Activated B cell treated with CpG ODN at 0.5 μM for 24 hours (primary cell): ENCODE measurements at regions not wholly inside any gene's neighbourhood (a gene's known extent, or its start where the extent isn't known, plus 50 kb on each side); places are given as distances from the start of the nearest gene placed in this dataset.

Source experiments
- ATAC-seq: fragments of 200-7000 bp; cut with Tn5 transposase; one replicate; pipeline ENCODE4 v1.10.0; 2021; ENCODE audit warnings: low read depth, mild to moderate bottlenecking, moderate library complexity
- CTCF ChIA-PET: fragments of 350-600 bp; sonication (Branson Sonifier 250); formaldehyde crosslinking; loops from one replicate; lab custom pipeline; 2021; ENCODE audit warnings: antibody characterized with exemption; lab: Charles Lee
- POLR2A ChIA-PET: fragments of 350-600 bp; sonication (Branson Sonifier 250); formaldehyde crosslinking; loops from one replicate; lab custom pipeline; 2021; ENCODE audit warnings: antibody characterized with exemption; lab: Charles Lee
- DNase-seq: peaks from one replicate; pipeline ENCODE4 v3.0.0; 2022
- H3K27ac Mint-ChIP-seq: one replicate; pipeline ENCODE4 v1.8.0; 2020; ENCODE audit warnings: mixed read lengths
- H3K27me3 Mint-ChIP-seq: one replicate; pipeline ENCODE4 v1.8.0; 2021; ENCODE audit warnings: mixed read lengths
- H3K36me3 Mint-ChIP-seq: one replicate; pipeline ENCODE4 v1.8.0; 2021; ENCODE audit warnings: low read depth, mixed read lengths
- H3K4me1 Mint-ChIP-seq: one replicate; pipeline ENCODE4 v1.8.0; 2021; ENCODE audit warnings: mixed read lengths
- H3K4me3 Mint-ChIP-seq: one replicate; pipeline ENCODE4 v1.8.0; 2020; ENCODE audit warnings: mild to moderate bottlenecking, mixed read lengths
- H3K9me3 Mint-ChIP-seq: one replicate; pipeline ENCODE4 v1.8.0; 2020; ENCODE audit warnings: mixed read lengths
- intact Hi-C: fragments of 100-400 bp; cut with micrococcal nuclease; formaldehyde crosslinking; loops from one replicate; pipeline ENCODE4 v1.15.1; 2024
- TF ChIP-seq, protein P1 (sequence below): fragments of 200-600 bp; IDR thresholded peaks from one replicate; pipeline ENCODE4 v1.8.0; 2022; ENCODE audit warnings: antibody characterized with exemption, mild to moderate bottlenecking

DNA sequence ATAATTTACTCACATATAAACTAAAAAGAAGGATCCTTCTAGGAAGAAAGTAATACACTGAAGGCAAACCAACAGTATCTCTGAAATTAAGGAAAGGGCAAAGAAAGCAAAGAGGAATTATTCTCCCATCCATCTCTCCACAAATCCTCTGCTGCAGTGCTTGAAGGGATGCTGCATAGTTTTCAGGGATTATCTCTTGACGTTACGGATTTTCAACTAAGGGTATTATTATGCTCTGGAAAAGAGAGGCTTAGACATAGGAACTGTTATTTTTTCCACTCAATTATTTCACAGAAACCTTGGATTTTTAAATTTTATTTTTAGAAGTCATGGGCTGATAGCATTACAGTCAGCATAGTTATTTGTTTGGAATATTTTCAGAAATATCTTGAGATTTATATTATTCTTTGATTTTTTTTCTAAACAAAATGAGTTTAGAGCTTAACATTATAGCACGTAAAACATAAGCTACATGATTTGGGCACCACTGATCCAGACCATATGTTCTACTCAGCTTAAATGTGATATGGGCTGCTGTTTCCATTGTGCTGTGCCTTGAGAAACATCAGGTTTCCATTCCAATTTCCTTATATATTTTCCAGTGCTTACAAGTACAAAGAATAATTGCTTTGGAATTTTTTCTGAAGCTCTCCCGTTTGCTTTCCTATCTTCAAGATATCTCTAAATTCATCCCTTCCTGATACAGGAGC is 57.9 kb upstream of the DCN start:
- no peaks in the 10 kb centered on the region for H3K27me3 Mint-ChIP-seq
- no peak overlapping the region for H3K27ac Mint-ChIP-seq
- ATAC-seq = no peak
- peaks cover 2% of the 10 kb centered on the region for H3K9me3 Mint-ChIP-seq
- no peak overlapping the region for H3K4me3 Mint-ChIP-seq
- no peaks in the 10 kb centered on the region for H3K4me1 Mint-ChIP-seq
- no peaks in the 10 kb centered on the region for H3K36me3 Mint-ChIP-seq
- TF ChIP-seq, protein P1, sequence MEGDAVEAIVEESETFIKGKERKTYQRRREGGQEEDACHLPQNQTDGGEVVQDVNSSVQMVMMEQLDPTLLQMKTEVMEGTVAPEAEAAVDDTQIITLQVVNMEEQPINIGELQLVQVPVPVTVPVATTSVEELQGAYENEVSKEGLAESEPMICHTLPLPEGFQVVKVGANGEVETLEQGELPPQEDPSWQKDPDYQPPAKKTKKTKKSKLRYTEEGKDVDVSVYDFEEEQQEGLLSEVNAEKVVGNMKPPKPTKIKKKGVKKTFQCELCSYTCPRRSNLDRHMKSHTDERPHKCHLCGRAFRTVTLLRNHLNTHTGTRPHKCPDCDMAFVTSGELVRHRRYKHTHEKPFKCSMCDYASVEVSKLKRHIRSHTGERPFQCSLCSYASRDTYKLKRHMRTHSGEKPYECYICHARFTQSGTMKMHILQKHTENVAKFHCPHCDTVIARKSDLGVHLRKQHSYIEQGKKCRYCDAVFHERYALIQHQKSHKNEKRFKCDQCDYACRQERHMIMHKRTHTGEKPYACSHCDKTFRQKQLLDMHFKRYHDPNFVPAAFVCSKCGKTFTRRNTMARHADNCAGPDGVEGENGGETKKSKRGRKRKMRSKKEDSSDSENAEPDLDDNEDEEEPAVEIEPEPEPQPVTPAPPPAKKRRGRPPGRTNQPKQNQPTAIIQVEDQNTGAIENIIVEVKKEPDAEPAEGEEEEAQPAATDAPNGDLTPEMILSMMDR = no peak
- POLR2A ChIA-PET = no interaction called here
- intact Hi-C loops = no loop called here
- CTCF ChIA-PET = no interaction called here
- DNase-seq = no peak

DNA sequence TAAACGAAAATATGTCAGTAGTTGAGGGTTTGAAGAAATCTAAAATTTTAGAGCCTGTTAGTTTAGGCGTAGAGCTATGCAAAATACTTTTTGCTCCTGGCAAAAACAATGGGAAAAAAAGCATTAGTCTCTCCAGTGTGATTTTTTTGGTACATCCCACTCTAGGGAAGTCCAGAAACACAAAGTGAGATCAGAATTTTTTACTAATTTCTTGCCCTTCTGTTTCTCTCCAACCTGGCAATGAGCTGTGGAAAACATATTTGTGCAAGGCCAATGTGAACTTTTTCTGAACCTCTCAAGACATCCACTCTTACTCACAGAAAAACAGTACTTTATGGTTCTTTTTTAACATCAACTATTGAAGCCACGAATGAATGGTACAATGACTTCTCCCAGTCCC is 56.9 kb upstream of the DCN start:
- DNase-seq = no peak
- ChIA-PET CTCF (no interaction called here), POLR2A (no interaction called here)
- intact Hi-C loops = no loop called here
- TF ChIP-seq, protein P1 = no peak
- no peak for ATAC-seq
- H3K36me3 Mint-ChIP-seq = no peaks in the 10 kb centered on the region
- H3K9me3 Mint-ChIP-seq = peaks cover 2% of the 10 kb centered on the region
- H3K4me1 Mint-ChIP-seq = no peaks in the 10 kb centered on the region
- H3K27me3 Mint-ChIP-seq = no peaks in the 10 kb centered on the region
- no peak overlapping the region for H3K27ac Mint-ChIP-seq
- no peak overlapping the region for H3K4me3 Mint-ChIP-seq
